Ascending aorta (tissue), 2 donors: ENCODE measurements at regions not wholly inside any gene's neighbourhood (a gene's known extent, or its start where the extent isn't known, plus 50 kb on each side); places are given as distances from the start of the nearest gene placed in this dataset.

Source experiments
- DNase-seq, 2 donors: peaks; one replicate each; pipeline ENCODE4 v3.0.0-alpha.2; 2019; ENCODE audit warnings: low spot score in 2 of 2
- H3K27ac ChIP-seq, 2 donors: fragments of 200-600 bp; sonication (generic); one replicate each; pipeline ENCODE4 v1.5.1; 2016 to 2017; ENCODE audit warnings: mild to moderate bottlenecking in 1 of 2
- H3K27me3 ChIP-seq: fragments of 200-600 bp; sonication (generic); one replicate; pipeline ENCODE4 v1.5.1; 2017
- H3K36me3 ChIP-seq, 2 donors: fragments of 200-600 bp; sonication (generic); one replicate each; pipeline ENCODE4 v1.5.1; 2016
- H3K4me1 ChIP-seq, 2 donors: fragments of 200-600 bp; sonication (generic); one replicate each; pipeline ENCODE4 v1.5.1; 2016 to 2017; ENCODE audit warnings: mild to moderate bottlenecking in 1 of 2
- H3K4me3 ChIP-seq, 2 donors: fragments of 200-600 bp; sonication (generic); one replicate each; pipeline ENCODE4 v1.5.1; 2016 to 2017; ENCODE audit warnings: mild to moderate bottlenecking in 1 of 2
- H3K9me3 ChIP-seq, 2 donors: fragments of 200-600 bp; sonication (generic); one replicate each; pipeline ENCODE4 v1.5.1; 2016
- CTCF ChIP-seq, 3 experiments: fragments of 200-600 bp in 2 of 3; fragments of 450-650 bp in 1 of 3; sonication (generic) in 2 of 3; IDR thresholded peaks; one replicate each; pipeline ENCODE4 v1.5.1; 2016 to 2019; ENCODE audit warnings: antibody characterized with exemption in 3 of 3, mild to moderate bottlenecking in 1 of 3, moderate library complexity in 1 of 3
- intact Hi-C: fragments of 100-400 bp; cut with DNase I; formaldehyde crosslinking; loops from one replicate; pipeline ENCODE4 v1.15.1; 2023

DNA sequence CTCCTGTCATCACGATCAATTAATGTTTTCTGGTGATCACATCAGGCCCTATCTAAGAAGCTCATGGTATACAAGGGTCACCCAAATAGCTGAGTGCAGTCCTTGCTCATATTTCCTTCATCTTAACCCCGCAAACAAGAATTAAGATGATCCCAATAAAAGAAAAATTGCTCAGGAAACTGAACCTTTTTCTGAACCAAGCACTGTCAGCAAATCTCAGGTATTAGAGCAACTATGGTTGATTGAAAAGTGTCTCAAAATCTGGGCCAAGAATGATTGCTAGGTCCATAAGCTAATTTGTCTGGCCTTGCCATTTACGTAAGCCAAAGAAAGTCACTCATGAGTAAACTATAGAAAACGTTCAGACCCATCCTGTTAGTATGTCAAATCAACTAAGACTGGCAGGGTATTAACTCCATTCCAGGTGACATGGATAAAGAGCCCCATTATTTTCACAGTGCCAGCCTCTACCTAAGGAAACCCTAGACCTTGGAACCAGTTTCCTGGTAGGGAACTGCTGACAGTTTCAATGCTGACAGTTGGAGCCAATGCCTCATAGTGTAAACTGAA is 209.3 kb downstream of the DEPDC1B start:
- peaks cover 0 to 12% of the 10 kb centered on the region in 2 donors for H3K4me1 ChIP-seq
- H3K9me3 ChIP-seq: no peaks in the 10 kb centered on the region
- peak overlapping the region in 1 of 2 donors; percentile 69 for H3K4me3 ChIP-seq
- H3K36me3 ChIP-seq: no peaks in the 10 kb centered on the region
- intact Hi-C loops: no loop called here
- no peak for DNase-seq
- no peaks in the 10 kb centered on the region for H3K27me3 ChIP-seq
- peak overlapping the region; percentile 67 to 84 for H3K27ac ChIP-seq
- no peak for TF ChIP-seq CTCF (IDR thresholded peaks at IDR 0.05)

DNA sequence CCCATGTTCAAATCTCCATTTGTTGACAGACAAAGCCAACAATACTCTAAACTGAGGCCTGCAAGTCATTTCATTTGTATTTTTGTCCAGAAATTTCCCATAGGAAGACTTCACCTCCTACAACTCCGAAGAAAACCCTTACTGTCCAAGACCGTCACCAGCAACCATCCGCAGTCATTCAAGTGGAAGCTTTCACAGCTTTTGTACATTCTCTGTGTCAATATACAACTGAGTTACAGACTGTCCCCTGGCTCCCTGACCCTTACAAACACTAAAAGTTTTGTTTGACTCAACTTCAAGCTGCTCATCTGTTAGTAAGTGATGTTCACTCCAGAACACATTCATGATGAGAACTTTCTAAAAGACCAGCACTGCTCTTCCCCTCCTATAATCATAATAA is 210.1 kb downstream of the DEPDC1B start:
- Histone ChIP-seq H3K4me1 (peaks cover 0 to 12% of the 10 kb centered on the region in 2 donors), H3K27me3 (no peaks in the 10 kb centered on the region), H3K4me3 (peak overlapping the region in 1 of 2 donors; percentile 69), H3K9me3 (no peaks in the 10 kb centered on the region), H3K36me3 (no peaks in the 10 kb centered on the region), H3K27ac (peak overlapping the region; percentile 67 to 84)
- intact Hi-C loops: loop anchor here (10.0 kb wide), 1 partner anchor 675 kb away; no protein-coding TSS in a partner anchor
- no peak for DNase-seq
- TF ChIP-seq CTCF (IDR thresholded peaks at IDR 0.05): no peak

- H3K27ac ChIP-seq: peak overlapping the region; percentile 67 to 84
- peak overlapping the region; percentile 40 to 69 for H3K4me3 ChIP-seq
- H3K9me3 ChIP-seq: no peaks in the 10 kb centered on the region
- no peak for DNase-seq
- H3K36me3 ChIP-seq: no peaks in the 10 kb centered on the region
- no peaks in the 10 kb centered on the region for H3K27me3 ChIP-seq
- intact Hi-C loops: loop anchor here (10.0 kb wide), 1 partner anchor 675 kb away; no protein-coding TSS in a partner anchor
- no peak for TF ChIP-seq CTCF (IDR thresholded peaks at IDR 0.05)
- peaks cover 0 to 8% of the 10 kb centered on the region in 2 donors for H3K4me1 ChIP-seq
Measured at GRCh38 chr5:60489377-60489776, 210.6 kb downstream of the DEPDC1B start.

DNA sequence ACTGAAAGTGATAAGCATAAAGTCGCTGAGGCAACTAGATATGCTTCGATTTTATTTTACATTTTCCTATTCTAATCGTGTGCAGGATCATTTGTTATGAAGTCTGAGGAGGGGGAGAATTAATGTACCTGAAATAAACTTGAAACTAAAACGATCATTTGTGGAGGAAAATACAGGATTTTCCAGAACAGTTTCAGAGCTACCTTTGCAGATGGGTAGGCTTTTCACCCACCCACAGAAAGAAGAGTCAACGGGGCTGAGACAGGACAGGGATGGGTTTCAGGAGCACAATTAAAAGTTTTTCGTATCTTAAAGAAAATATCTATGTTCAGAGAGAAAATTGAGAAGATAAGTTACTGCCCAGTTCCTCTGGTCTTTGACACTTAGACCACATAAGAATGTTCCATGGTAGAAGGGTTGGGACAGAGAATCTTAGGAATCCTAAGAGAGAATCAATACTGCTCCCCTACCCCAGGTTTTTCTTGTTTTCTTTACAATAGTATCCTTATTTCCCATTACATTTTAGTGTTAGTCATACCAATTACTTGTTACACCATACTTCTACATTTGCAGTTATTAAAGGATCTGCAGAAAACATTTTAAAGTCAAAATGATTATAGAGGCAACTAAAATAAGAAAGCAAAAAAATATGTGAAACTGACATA is 211.4 kb downstream of the DEPDC1B start:
- Histone ChIP-seq H3K4me1 (peaks cover 0 to 5% of the 10 kb centered on the region in 2 donors), H3K27ac (peak overlapping the region; percentile 67 to 84), H3K27me3 (no peaks in the 10 kb centered on the region), H3K36me3 (no peaks in the 10 kb centered on the region), H3K4me3 (peak overlapping the region; percentile 40 to 69), H3K9me3 (no peaks in the 10 kb centered on the region)
- intact Hi-C loops: loop anchor here (10.0 kb wide), 1 partner anchor 674 kb away; no protein-coding TSS in a partner anchor
- DNase-seq: no peak
- TF ChIP-seq CTCF (IDR thresholded peaks at IDR 0.05): no peak

DNA sequence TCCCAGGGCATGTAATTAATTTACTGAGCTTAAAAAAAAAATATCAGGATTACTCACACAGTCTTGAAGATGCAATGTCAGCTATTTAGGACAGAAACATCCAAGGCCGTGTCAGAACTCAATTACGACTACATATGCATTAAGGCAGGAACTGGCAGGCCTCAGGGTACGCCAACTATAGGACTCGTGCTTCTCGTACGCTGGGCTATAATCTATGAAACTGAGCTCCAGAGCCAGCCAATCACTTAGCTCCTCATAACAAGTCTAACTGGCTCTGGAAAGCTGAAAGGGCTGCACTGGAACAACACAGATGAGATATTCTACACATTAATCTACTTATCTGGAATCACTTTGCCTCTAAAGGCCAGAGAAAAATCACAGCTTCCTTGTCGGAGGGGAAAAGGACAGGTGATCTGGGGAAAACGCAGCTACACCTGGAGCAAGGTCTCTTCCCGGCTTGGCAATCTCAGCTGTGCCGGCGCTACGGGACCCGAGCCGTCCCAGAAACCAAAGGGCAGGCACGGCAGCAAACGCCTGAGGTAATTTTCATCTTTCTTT is 212.0 kb downstream of the DEPDC1B start:
- H3K27me3 ChIP-seq: no peaks in the 10 kb centered on the region
- H3K36me3 ChIP-seq: no peaks in the 10 kb centered on the region
- H3K4me1 ChIP-seq: peaks cover 0 to 4% of the 10 kb centered on the region in 2 donors
- peak overlapping the region; percentile 67 to 84 for H3K27ac ChIP-seq
- DNase-seq: no peak
- H3K9me3 ChIP-seq: no peaks in the 10 kb centered on the region
- no peak for TF ChIP-seq CTCF (IDR thresholded peaks at IDR 0.05)
- peak overlapping the region; percentile 40 to 69 for H3K4me3 ChIP-seq
- intact Hi-C loops: loop anchor here (10.0 kb wide), 1 partner anchor 673 kb away; no protein-coding TSS in a partner anchor
